ENCODE measurements at regions not wholly inside any gene's neighbourhood (a gene's known extent, or its start where the extent isn't known, plus 50 kb on each side); places are given as distances from the start of the nearest gene placed in this dataset.

- DNase-seq = peak; percentile 14
Observed at GRCh38 chr6:166106076-166106686, 61.5 kb downstream of the TBXT start.

GRCh38 chr6:166105341-166106075, 62.1 kb downstream of the TBXT start:
- DNase-seq = no peak

GRCh38 chr6:166104872-166105271, 62.8 kb downstream of the TBXT start:
- DNase-seq = no peak

- DNase-seq = no peak
Observed at GRCh38 chr6:166104107-166104506, 63.5 kb downstream of the TBXT start.

GRCh38 chr6:166101819-166102419, 65.7 kb downstream of the TBXT start:
- no peak for DNase-seq

GRCh38 chr6:166097914-166098522, 69.6 kb downstream of the TBXT start:
- DNase-seq = no peak

- DNase-seq = no peak
Observed at GRCh38 chr6:166087852-166088251, 79.8 kb downstream of the TBXT start.

- no peak for DNase-seq
Observed at GRCh38 chr6:166087246-166087645, 80.4 kb downstream of the TBXT start.

- DNase-seq = no peak
Observed at GRCh38 chr6:166085500-166085899, 82.2 kb downstream of the TBXT start.

GRCh38 chr6:166084951-166085350, 82.7 kb downstream of the TBXT start:
- no peak for DNase-seq

GRCh38 chr6:166079841-166080240, 87.8 kb downstream of the TBXT start:
- DNase-seq = no peak

GRCh38 chr6:166078294-166078693, 89.4 kb downstream of the TBXT start:
- DNase-seq = no peak

- no peak for DNase-seq
Observed at GRCh38 chr6:166076625-166077024, 91.0 kb downstream of the TBXT start.

- no peak for DNase-seq
Observed at GRCh38 chr6:166075925-166076324, 91.7 kb downstream of the TBXT start.

GRCh38 chr6:166075186-166075585, 92.5 kb downstream of the TBXT start:
- no peak for DNase-seq

GRCh38 chr6:166073082-166073481, 94.6 kb downstream of the TBXT start:
- DNase-seq = no peak

GRCh38 chr6:166068768-166069167, 98.9 kb downstream of the TBXT start:
- DNase-seq = no peak

GRCh38 chr6:166058064-166058739, 109.4 kb downstream of the TBXT start:
- DNase-seq = no peak

- DNase-seq = no peak
Observed at GRCh38 chr6:166057431-166057830, 110.2 kb downstream of the TBXT start.

GRCh38 chr6:166056637-166057036, 111.0 kb downstream of the TBXT start:
- DNase-seq = no peak

- DNase-seq = no peak
Observed at GRCh38 chr6:166055801-166056200, 111.8 kb downstream of the TBXT start.

GRCh38 chr6:166052837-166053236, 114.8 kb downstream of the TBXT start:
- no peak for DNase-seq

GRCh38 chr6:166050559-166050958, 117.1 kb downstream of the TBXT start:
- no peak for DNase-seq

Measured in GF-D8 (cell line).